ENCODE measurements at regions not wholly inside any gene's neighbourhood (a gene's known extent, or its start where the extent isn't known, plus 50 kb on each side); places are given as distances from the start of the nearest gene placed in this dataset.

DNA sequence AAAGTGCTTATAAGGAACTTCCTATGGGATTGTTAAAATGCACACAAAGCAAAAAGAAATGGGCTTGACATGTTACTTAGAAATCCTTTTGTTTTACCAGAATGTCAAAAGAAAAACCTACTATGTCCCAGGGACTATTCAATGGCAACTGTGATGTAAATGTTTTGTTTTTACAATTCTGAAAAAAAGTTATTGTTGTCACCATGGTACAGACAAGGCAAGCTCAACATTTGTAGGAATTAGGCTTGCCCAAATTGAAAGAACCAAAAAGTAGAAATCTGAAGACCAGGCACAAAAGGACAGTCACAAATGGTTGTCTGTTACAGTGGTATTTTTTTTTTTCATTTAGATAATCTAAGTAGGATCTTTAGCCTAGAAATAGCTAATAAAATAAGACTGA, 638.6 kb downstream of the STPG2 start:
- H3K36me3 ChIP-seq (ENCODE audit: insufficient read depth, low read length), result no peaks in the 10 kb centered on the region
- no peaks in the 10 kb centered on the region for H3K27me3 ChIP-seq (ENCODE audit: insufficient read depth, low read length, poor library complexity, severe bottlenecking)
- H3K4me3 ChIP-seq (ENCODE audit: low read length, poor library complexity, severe bottlenecking), result no peak overlapping the region
- no peaks in the 10 kb centered on the region for H3K9me3 ChIP-seq (ENCODE audit: insufficient read depth, low read depth, low read length)
- no peaks in the 10 kb centered on the region for H3K79me2 ChIP-seq (ENCODE audit: insufficient read depth, low read length)
- no peak for TF ChIP-seq EZH2phosphoT487 (IDR thresholded peaks at IDR 0.05; ENCODE audit: borderline replicate concordance)
- TF ChIP-seq, protein P1, sequence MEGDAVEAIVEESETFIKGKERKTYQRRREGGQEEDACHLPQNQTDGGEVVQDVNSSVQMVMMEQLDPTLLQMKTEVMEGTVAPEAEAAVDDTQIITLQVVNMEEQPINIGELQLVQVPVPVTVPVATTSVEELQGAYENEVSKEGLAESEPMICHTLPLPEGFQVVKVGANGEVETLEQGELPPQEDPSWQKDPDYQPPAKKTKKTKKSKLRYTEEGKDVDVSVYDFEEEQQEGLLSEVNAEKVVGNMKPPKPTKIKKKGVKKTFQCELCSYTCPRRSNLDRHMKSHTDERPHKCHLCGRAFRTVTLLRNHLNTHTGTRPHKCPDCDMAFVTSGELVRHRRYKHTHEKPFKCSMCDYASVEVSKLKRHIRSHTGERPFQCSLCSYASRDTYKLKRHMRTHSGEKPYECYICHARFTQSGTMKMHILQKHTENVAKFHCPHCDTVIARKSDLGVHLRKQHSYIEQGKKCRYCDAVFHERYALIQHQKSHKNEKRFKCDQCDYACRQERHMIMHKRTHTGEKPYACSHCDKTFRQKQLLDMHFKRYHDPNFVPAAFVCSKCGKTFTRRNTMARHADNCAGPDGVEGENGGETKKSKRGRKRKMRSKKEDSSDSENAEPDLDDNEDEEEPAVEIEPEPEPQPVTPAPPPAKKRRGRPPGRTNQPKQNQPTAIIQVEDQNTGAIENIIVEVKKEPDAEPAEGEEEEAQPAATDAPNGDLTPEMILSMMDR (conservative IDR thresholded peaks at IDR 0.05; ENCODE audit: low read length), result no peak
- no peaks in the 10 kb centered on the region for H3K4me1 ChIP-seq (ENCODE audit: insufficient read depth, low read length, poor library complexity, severe bottlenecking)
- H3K4me2 ChIP-seq (ENCODE audit: low read depth, low read length, poor library complexity, severe bottlenecking), result no peak overlapping the region
- H4K20me1 ChIP-seq (ENCODE audit: insufficient read depth, low read length, poor library complexity, severe bottlenecking), result no peaks in the 10 kb centered on the region
- H2AFZ ChIP-seq (ENCODE audit: low read length), result no peak overlapping the region
- H3K9ac ChIP-seq (ENCODE audit: low read depth, low read length, poor library complexity, severe bottlenecking), result no peak overlapping the region
- H3F3A ChIP-seq (ENCODE audit: low read depth), result no peaks in the 10 kb centered on the region
- H3K9me2 ChIP-seq (replicated peaks; ENCODE audit: low read depth, low read length), result no peaks in the 10 kb centered on the region

DNA sequence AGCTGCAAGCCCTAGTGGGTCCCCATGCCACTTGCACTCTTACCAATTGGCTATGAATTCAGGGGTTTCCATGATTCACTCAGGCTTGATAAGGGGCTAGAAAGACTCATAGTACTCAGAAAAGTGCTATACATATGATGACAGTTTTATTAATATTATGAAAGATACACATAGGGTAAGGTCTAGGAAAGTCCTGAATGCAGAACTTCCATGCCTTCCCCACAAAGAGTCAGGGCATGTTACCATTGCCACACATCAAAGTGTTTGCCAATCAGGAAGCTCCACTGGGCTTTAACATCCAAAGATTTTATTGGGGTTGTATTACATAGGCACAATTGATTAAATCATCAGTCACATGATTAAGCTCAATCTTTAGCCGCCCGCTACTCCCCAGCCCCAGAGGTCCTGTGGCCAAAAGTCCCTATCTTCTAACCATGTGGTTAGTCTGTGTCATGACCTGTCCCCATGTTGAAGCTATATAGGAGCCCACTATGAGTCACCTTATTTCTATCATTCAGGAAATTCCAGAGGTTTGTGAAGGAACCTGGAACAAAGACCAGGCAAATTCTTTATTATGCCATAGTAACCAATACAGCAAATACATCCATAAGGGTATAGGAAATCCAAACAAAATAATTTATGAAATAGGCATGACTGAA, 635.6 kb downstream of the STPG2 start:
- no peak for TF ChIP-seq EZH2phosphoT487 (IDR thresholded peaks at IDR 0.05; ENCODE audit: borderline replicate concordance)
- TF ChIP-seq, protein P1 (conservative IDR thresholded peaks at IDR 0.05; ENCODE audit: low read length), result no peak
- Histone ChIP-seq H2AFZ (ENCODE audit: low read length) (no peak overlapping the region), H3K4me2 (ENCODE audit: low read depth, low read length, poor library complexity, severe bottlenecking) (no peak overlapping the region), H3K4me3 (ENCODE audit: low read length, poor library complexity, severe bottlenecking) (no peak overlapping the region), H4K20me1 (ENCODE audit: insufficient read depth, low read length, poor library complexity, severe bottlenecking) (no peaks in the 10 kb centered on the region), H3K9me2 (replicated peaks; ENCODE audit: low read depth, low read length) (no peaks in the 10 kb centered on the region), H3F3A (ENCODE audit: low read depth) (no peaks in the 10 kb centered on the region), H3K9me3 (ENCODE audit: insufficient read depth, low read depth, low read length) (no peaks in the 10 kb centered on the region), H3K4me1 (ENCODE audit: insufficient read depth, low read length, poor library complexity, severe bottlenecking) (no peaks in the 10 kb centered on the region), H3K27me3 (ENCODE audit: insufficient read depth, low read length, poor library complexity, severe bottlenecking) (no peaks in the 10 kb centered on the region), H3K9ac (ENCODE audit: low read depth, low read length, poor library complexity, severe bottlenecking) (no peak overlapping the region), H3K36me3 (ENCODE audit: insufficient read depth, low read length) (no peaks in the 10 kb centered on the region), H3K79me2 (ENCODE audit: insufficient read depth, low read length) (no peaks in the 10 kb centered on the region)
